HG03159 (cell line): ENCODE measurements at regions not wholly inside any gene's neighbourhood (a gene's known extent, or its start where the extent isn't known, plus 50 kb on each side); places are given as distances from the start of the nearest gene placed in this dataset.

Experiments used
- ATAC-seq: cut with Tn5 transposase; IDR thresholded peaks from one replicate; pipeline ENCODE4 v1.9.1; 2021; ENCODE audit warnings: mild to moderate bottlenecking, moderate library complexity; ENCODE audit not compliant: unreplicated experiment

DNA sequence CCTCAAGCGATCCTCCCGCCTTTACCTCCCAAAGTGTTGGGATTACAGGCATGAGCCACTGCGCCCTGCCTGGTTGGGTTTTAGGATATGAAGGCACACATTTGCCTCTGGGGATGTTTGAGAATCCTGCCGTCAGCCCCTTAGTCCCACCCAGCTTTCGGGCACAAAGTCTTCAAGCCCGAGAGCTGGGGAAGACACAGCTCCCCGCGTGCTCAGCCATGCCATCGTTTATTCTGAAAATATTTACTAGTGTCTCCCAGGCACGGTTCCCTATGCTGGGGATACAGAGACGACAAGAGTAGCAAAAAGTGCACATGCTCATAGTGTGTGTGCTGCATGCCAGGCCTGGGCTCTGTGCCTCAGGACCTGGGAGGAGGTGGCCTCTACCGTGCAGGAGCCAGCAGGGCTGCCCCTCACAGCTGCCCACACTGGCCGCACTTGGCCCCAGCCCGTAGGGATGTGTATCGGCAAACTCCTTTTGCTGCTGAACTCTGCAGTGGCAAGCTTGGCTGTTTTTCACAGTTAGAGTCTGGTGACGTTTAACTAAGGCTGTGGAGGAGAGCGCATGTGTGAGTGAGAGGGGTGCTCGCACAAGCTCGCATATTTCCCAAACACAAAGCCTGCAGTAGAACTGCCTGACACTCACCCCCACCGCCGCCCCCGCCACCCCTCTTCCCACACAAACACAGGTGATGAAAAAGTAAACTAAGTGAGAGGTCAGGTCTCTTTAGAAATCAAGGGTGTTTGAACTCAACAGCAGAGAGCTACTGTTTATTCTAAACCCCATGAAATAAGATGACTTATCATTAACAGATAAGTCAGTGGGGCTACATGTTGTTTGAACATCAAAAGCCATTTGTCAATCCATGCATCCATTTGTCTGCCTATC lies 266.4 kb downstream of the MRTFB start:
- ATAC-seq = no peak

DNA sequence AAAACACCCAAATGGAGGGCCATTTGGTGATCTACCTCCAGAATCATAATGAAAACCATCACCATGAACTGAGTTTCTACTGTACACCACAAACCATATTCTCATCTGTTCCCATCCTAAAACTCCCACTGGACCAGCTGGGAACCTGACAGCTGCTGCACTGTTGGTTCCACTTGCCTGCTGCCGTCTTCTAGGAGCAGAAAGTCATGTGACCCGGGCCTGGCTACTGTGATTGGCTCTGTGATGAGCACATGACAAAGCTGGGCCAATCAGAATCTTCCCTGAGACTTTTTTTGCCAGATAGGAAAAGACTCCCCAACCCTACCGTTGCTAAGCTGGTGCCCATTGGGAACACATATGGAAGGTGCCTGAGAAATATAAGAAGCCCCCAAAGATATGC lies 264.2 kb downstream of the MRTFB start:
- no peak for ATAC-seq

- ATAC-seq = no peak
These were observed 263.4 kb downstream of the MRTFB start for GRCh38 chr16:14334366-14335080.

- ATAC-seq = no peak
These were observed 262.2 kb downstream of the MRTFB start for GRCh38 chr16:14333361-14333760.

DNA sequence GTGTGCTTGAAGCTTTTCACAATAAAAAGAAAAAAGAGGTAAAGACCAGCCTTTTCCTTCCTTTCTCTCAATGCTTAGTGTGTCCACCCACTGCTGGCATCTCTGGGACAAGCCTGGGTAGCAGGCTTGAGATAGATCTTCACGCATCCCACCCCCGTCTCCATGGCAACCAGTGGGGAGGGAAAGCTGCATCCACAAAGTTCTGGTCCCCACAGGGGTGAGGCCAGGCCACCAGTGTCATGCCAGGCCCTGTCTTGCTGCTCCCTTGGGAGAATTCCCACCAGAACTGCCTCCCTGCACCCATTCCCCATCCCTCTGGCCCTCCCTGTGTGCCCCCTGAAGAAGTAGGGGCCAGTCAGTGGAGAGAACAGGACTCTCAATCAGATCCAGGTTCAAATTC lies 259.9 kb downstream of the MRTFB start:
- no peak for ATAC-seq

- ATAC-seq = no peak
These were observed 258.7 kb downstream of the MRTFB start for GRCh38 chr16:14329727-14330350.

- ATAC-seq = no peak
These were observed 254.6 kb downstream of the MRTFB start for GRCh38 chr16:14325502-14326401.

DNA sequence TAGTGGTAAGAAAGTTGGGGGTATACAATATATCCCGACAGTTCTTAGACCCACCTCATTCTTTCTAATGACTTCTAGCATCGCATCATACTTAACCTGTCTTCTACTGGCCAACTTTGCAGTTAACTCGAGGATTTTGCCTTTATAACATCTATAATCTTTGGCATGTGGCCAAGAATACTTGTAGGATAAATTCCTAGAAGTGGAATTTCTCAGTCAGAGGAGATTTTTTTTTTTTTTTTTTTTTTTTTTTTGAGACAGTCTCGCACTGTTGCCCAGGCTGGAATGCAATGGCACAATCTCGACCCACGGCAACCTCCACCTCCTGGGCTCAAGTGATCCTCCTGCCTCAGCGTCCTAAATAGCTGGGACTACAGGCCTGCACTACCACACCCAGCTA lies 253.5 kb downstream of the MRTFB start:
- no peak for ATAC-seq

GRCh38 chr16:14322186-14322585 lies 251.1 kb downstream of the MRTFB start:
- no peak for ATAC-seq

- ATAC-seq = no peak
These were observed 250.4 kb downstream of the MRTFB start for GRCh38 chr16:14321542-14321941.

DNA sequence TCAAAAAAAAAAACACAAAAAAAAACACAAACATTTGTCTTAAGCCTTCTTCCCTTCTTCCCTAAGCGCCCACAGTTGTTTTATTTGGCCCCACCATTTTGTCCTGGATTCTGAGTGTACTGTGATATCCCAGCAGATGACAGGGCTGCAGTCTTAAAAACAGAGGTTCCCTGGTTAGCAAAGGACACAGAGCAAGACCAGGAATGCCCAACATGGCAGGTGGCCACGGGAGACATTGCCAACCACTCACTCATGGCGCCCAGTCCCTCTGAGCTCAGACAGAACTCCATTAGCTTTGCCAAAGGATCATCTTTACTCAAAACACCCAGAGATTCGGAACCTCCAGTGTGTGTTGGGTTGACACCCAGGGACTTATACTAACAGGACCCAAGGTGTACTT lies 249.3 kb downstream of the MRTFB start:
- no peak for ATAC-seq
